ENCODE measurements at regions not wholly inside any gene's neighbourhood (a gene's known extent, or its start where the extent isn't known, plus 50 kb on each side); places are given as distances from the start of the nearest gene placed in this dataset.
"Not testable (repeated sequence)": the region's sequence is repeated elsewhere in the genome, so short reads cannot be mapped to it uniquely, and the experiment has no call there.

DNA sequence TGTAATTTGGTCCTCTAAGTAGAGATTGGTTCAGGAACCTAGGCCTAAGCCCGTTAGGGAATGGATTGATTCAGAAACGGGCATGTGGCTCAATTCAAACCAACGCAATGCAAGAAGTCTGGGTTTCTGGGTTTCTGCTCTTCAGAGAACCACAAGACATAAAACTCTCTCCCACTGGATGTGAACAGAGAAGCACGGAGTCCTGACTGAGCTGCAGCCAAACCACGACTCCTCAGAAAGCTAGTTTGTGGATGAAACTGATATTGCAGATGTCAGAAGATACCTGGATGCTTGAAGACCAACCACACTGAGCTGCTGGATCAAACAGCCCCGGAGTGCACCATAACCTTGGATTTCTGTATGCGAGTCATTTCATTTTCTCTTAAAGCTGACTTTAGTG is 50.0 kb downstream of the SOD2 start:
- DNase-seq (ENCODE audit: low read depth in 2 of 3, low spot score in 1 of 3): no peak

DNA sequence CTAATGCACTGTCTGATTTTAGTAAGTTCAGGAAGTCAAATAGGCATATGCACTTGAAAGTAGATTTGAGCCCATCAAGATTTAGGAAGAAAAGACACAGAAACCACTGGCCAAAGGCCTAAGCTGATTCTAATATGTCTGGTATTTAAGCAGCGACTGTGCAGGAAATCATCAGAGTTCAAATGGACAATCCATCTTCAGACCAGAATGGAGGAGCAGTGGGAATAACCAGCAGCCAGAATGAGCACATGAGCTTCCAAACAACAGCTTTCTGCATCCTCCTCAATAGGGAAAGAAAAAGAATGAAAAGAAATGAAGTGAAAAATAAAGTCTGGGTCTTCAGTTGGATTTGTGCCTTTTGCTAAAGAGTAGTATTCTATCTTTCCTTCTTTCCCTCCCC is 50.6 kb downstream of the SOD2 start:
- DNase-seq (ENCODE audit: low read depth in 2 of 3, low spot score in 1 of 3): no peak

DNA sequence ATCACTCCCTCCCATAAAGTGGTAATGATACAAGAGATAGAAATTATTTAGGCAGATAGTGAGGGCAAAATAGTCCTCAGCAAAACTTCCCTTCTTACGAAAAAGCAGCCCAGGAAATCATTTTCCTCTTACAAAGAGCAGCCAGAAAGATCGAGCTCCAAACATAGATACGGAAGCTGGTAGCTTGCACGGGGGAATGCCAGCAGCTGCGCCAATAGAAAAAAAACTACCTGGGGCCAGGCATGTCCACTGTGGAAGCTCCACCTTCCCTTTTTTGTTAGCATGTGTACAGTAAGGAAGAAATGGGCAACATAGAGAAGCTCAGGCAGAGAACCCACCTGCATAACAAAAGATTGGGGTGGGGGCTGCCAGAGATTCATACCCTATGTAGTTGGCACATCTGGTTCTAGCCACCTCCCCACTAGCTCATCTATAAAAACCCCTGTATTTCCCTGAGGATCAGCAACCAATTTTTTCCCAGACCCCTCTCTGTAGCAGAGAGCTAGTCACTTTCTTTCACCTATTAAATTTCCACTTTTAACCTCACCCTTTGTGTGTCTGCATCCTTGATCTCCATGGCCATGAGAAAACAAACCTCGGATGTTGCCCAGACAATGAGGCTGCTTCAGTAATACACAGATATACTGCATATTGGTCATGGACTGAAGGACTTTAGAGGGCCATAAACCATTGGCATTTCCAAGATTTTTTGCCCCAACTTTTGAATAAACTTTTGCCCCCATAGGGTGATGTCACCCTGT is 52.1 kb downstream of the SOD2 start:
- no peak for DNase-seq (ENCODE audit: low read depth in 2 of 3, low spot score in 1 of 3)

DNA sequence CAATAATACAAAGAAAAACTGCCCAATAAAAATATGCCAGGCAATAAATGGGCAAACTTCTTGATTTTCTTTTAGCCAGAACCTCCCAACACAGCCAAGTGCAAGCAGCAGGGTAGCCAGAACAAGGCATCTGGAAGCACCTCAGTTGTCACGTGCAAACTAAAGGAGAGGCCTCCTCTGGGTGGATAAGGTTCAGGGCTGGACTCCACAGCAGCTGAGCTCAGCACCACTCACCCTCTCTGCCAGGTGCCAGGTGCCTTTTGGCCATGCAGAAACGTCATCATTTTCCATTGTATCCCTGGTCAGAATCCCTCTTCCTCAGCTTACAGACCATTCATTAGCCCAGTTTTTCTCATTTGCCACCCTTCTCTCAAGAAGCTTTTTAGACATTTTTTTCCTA is 52.7 kb downstream of the SOD2 start:
- no peak for DNase-seq (ENCODE audit: low read depth in 2 of 3, low spot score in 1 of 3)

DNA sequence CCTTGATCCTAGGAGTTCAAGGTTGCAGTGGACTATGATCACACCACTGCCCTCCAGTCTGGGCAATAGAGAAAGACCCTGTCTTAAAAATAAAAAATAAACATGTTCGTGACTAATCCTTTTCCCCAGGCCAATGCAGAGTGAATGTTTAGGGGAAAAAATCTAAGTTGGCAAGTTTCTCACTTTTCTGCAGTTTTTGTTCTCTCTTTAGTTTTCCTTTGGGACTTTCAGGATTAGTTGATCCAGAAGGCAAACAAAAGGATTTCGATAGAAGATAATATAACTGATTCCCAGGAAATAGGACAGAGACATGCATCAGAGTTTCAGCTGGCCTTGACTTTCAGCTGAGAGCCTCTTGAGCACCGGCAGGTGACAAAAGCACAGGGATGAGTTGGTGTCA is 53.3 kb downstream of the SOD2 start:
- no peak for DNase-seq (ENCODE audit: low read depth in 2 of 3, low spot score in 1 of 3)

DNA sequence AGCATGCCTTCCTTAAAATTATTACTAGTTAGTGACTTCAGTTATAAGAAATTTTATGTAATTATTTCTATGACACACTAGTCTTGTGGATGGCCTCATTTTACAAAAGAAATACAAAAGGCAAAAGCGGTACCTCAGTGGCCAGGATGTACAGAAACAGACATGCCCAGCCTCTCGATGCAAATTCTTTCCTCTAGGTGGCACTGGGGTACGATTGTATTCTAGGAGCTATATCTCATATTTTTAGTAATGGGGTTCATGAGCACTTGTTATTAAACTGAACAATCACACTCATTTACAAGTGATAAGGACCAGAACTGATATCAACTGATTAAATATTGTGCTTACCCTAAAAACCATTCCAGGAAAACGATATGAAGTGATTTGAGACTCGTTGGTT is 59.8 kb downstream of the SOD2 start:
- no peak for DNase-seq (ENCODE audit: low read depth in 2 of 3, low spot score in 1 of 3)

DNA sequence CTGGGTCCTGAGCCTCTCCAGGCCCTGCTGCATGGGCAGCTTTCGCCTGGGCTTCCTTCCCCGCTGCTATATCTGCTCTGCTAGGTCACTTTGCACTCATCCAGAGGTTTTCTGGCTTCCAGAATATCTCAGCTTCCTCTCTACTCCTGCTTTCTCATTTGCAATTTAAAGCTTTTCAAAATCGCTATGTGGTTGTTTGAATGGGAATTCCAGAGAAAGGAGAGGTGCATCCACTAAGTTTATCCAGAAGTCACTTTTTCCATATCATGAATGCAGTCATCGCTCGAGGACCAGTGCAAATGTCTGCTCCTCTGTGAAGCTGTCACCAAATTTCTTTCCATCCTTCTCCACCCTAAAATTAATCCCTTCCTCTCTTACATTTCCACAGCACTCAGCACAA is 61.2 kb downstream of the SOD2 start:
- no peak for DNase-seq (ENCODE audit: low read depth in 2 of 3, low spot score in 1 of 3)

DNA sequence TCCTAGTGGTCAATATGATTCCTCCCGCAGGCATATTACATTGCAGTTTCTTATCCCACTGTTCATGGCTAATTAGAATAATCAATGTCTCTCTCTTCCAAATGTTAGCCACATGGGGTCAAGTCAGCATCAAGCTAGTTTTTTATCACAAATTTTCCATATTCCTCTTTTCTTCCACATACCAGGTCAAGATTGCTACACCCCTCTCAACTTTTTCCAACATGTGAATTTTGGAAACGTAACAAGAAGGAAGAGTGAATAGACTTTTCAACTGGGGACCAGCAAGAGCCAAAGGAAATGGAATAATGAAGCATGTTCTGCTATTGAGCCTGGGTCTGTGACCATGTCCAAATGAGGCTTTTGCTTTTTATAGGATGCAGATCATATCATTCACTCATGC is 65.1 kb downstream of the SOD2 start:
- no peak for DNase-seq (ENCODE audit: low read depth in 2 of 3, low spot score in 1 of 3)

DNA sequence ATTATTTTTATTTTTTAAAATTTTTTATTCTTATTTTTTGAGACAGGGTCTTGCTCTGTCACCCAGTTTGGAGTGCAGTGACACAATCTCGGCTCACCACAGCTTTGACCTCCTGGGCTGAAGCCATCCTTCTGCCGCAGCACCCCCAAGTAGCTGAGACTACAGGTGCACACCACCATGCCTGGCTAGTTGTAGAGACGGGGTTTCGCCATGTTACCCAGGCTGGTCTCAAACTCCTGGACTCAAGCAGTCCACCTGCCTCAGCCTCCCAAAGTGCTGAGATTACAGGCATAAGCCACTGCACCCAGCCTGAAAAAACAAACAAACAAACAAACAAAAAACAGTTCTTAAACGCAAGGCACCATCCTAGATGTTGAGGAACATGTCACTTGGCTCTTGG is 66.5 kb downstream of the SOD2 start:
- not testable (repeated sequence) for DNase-seq (ENCODE audit: low read depth in 2 of 3, low spot score in 1 of 3)

DNA sequence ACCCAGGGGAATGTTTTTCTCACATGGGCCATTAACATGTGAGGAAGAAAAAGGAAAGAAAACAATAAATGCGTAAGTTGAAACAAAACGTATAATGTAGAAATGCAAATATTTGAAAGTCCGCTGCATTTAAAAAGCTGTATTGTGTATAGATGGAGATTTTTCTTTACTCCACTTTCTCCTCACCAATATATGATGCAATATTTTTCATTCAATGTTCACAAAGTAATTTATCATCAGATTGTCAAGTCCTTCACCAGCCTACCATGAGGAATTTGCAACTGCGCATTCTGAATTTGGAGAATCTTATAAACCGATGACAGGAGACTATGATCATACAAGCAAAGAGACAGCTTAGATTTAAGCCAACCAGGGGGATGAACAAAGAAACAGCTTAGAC is 69.9 kb downstream of the SOD2 start:
- no peak for DNase-seq (ENCODE audit: low read depth in 2 of 3, low spot score in 1 of 3)

DNA sequence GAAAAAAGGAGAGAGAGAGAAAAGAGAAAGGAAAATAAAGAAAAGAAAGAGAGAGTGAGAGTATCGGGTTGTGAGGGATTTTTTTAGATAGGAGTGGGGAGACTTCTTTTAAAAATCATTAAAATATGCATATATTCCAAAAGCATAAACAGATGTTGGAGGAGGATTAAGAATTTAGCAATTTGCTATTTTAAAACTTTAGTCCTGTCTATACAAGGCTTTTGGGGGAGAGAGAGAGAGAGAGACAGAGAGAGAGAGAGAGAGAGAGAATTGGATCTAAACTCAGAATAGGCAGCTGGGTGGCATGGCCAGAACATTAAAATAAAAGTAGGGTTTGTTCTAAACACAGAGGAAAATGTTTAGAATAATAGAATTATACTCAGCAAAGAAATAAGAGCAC is 72.1 kb downstream of the SOD2 start:
- no peak for DNase-seq (ENCODE audit: low read depth in 2 of 3, low spot score in 1 of 3)

DNA sequence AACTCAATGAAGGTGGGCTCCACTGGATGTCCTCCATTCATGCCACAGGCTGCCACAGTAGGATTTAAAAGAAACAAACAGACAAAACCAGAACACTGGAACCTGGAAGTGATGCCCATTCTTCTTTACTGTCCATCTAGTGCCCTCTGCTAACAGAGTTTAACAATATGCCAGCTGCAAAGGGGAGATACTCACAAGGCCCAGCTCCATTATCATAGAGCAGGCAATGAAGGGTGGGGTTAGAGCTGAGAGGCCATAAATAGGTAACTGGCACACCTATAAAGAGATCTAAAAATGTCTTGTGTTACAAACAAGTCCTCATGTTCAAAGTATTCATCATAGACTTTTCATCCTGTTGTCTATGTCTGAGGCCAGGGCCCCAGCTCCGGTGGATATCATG is 75.6 kb downstream of the SOD2 start:
- DNase-seq (ENCODE audit: low read depth in 2 of 3, low spot score in 1 of 3): no peak

DNA sequence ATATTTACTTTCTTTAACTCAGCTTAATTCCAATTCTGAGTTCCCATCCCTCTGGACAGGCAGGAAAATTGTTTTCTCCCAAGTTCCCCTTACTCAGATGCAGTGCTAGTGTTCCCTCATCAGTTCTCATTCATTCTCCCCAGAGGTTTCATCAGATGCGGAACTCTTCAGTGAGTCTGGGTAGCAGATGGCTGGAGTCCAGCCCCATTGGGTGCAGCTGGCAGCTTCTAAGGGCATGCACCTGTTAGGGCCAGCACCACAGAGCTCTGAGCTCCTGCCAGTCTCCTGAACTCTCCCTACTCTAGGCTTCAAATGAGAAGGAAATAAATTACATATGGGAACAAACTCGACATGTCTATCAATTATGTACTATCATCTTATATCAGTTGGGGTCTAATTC is 76.6 kb downstream of the SOD2 start:
- no peak for DNase-seq (ENCODE audit: low read depth in 2 of 3, low spot score in 1 of 3)

DNA sequence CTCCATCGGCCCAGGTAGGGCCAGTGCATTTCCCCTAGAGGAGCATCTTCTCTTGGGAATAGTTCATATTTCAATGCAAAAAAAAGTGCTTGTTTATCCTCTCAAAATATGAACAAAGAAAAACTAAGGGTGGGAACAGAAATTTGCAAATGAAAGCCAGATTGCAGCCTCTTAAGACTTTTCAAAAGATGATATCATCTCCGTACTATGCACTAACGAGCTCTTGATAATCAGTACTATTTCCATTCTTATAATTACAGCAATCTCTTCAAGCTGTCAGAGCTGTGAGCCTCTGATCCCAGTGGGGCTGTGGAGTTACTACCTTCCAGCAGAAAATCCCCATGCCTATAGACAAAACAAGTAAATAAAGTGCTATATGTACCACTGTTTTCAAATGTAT is 77.1 kb downstream of the SOD2 start:
- DNase-seq (ENCODE audit: low read depth in 2 of 3, low spot score in 1 of 3): no peak

DNA sequence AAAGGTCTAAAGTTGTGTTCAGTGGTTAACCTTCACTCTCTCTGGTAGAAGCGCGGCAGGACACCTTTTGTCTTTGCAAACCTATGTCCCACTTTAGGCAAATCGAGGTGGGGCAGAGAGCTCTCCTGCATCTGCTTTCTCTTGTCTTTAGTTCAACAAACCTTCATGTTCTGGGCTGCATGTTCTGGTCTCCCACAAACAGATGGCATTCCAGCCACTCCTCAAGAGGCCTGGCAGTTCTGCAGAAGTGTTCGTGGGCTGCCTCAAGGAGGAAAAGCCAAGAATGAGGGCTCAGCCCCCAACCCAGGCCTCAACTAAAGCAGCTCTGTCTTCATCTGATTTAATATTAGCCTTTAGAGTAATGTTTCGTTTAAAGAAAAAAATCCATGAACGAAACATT is 82.2 kb downstream of the SOD2 start:
- DNase-seq (ENCODE audit: low read depth in 2 of 3, low spot score in 1 of 3): no peak

DNA sequence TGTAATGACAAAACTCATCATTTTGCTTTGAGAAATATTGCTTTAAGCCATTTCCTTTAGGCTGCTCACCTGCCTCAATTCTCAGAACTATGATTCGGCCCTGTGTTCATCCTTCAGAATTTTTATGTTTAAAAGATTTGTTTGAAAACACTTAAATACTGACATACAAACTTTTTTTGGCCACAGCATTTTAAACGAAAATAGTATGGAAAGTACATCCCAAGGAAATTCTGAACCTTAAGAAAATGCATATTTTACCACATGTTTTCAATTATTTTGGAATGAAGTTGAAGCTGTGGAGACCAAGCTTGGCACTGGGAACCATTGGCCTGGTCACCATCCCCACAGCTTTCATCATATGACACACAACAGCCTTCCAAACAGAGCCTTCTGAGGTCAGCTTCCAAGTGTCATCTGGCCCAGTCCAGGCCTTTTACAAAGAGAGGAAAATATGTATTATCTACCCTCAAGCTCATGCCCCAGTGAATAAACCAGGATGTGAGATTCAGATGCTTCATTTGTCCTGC is 83.3 kb downstream of the SOD2 start:
- DNase-seq (ENCODE audit: low read depth in 2 of 3, low spot score in 1 of 3): no peak

DNA sequence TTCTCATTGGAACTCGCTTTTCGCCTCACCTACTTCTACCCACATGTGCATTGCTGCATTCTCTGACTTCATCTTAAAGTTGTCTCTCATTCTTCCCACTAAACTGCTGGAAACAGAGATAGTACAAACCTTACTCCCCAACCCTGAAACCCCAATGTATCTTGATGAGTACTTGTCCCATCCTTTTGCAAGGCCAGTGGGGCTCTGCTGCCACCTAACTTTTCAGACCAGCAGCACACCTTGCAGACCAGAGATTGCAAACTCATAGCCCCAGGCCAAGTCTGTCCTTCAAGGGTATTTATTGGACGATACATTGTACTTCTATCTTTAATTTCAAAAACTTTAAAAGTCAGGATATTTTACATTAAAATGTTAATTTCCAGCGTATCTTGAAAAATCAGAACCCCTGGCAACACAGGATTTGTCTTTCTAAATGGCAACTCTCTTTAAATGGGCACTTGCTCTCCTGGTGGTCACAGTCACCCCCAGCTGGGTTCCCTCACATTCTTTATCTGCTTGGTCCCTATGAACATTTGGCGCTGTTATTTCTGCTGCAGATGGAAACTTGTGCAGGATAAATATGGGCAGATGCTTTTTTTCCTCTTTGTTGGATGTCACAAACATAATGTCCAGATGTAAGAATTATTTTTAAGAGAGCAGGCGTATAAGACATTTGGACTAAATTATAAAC is 83.9 kb downstream of the SOD2 start:
- no peak for DNase-seq (ENCODE audit: low read depth in 2 of 3, low spot score in 1 of 3)

DNA sequence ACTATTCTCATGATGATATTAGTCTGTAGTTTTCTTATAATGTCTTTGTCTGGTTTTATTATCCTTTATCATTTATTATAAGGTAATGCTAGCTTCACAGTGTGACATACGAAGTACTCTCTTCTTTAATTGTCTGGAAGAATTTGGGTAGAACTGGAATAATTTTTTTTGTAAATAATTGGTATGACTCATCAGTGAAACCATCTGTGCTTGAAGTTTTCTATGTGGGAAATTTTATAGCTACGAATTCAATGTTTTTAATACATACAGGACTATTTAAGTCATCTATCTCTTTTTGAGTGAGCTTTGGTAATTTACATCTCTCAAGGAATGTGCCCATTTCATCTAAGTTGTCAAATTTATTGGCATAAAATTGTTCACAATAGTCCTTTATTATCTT is 86.3 kb downstream of the SOD2 start:
- no peak for DNase-seq (ENCODE audit: low read depth in 2 of 3, low spot score in 1 of 3)

DNA sequence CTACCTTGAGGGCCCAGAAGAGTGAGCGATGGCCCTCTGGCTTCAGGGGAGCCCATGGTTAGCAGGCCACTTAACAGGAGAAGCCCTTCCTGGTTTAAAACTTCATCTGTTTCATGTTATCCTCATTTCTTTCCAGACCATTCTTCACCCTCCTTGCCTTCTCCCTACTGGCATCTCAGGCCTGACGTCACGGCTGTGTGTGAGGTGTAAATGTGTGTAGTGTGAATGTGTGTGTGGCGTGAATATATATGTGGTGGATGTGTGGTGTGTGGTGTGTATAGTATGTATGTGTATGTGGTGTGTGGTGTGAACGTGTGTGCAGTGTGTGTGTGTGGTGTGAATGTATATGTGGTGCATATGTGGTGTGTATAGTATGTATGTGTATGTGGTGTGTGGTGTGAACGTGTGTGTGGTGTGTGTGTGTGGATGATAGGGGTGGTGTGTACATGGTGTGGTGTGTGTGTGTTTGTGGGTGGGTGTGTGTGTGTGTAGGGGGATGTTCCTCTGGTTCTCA is 88.5 kb downstream of the SOD2 start:
- no peak for DNase-seq (ENCODE audit: low read depth in 2 of 3, low spot score in 1 of 3)

DNA sequence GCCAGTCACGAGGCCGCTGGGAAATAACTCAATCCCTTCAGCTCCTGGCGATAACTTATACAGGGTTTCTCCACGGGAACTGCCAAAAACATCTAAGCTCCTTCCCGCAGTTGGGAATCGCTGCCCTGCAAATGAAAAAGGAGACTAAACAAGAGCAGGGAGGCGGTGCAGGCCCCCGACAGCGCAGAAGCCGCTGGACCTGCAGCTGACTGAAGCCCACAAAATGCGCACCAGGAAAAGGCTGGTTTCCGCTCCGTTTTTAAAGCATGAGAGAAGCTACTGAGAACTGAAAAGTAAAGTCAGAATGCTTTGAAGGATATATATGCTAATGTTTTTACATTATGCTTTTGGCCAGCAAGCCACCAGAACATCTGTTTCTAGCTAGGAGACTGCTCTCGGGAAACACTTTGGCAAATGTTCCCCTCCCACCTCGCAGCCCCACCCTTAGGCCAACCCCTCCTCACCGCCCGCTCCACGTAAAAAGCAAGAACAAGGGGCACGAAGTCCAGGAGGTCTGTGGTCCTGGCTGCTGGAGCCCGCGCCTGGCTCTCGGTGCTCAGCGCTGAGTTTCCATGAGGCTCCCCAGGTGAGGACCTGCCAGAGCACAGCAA is 90.5 kb downstream of the SOD2 start:
- no peak for DNase-seq (ENCODE audit: low read depth in 2 of 3, low spot score in 1 of 3)

DNA sequence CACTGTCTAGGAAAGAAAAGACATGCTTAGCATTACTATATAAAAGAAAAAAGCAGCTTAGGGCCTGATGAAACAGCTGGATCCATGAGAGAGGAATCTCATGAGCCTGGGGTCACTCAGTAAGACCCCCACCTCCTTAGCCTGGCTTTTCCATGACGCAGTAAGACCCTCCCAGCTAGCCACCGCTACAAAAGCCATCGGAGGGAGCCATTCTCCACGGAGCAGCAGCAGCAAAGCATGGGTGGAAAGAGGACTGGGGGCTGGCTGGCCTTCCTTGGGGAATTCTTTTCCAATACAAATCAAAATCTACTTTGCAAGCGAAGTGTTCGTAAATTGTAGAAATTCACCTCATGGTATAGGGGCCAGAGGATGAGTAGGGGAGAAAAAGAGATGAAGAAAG is 91.8 kb downstream of the SOD2 start:
- no peak for DNase-seq (ENCODE audit: low read depth in 2 of 3, low spot score in 1 of 3)

DNA sequence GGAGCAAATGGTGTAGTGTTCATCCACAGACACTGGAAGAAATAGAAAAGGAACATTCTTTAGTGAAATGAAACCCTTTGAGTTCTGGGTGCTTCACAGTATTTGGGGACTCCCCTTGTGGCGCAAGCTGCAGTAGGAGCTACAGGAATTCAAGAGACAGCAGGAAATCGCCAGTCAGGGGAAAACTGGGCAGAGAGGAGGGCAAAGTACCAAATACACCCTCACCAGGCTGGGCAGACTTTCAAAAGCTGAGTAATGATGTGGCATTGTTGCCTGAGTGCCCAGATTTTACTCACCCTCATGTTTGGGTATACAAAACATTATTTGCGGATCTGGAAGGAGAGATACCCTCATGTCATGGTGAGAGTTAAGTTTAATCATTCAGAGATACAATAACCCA is 97.9 kb downstream of the SOD2 start:
- DNase-seq (ENCODE audit: low read depth in 2 of 3, low spot score in 1 of 3): peak in 1 of 3 donors; percentile 9
